GM12872 (cell line): ENCODE measurements at regions not wholly inside any gene's neighbourhood (a gene's known extent, or its start where the extent isn't known, plus 50 kb on each side); places are given as distances from the start of the nearest gene placed in this dataset.

Source experiments
- CTCF ChIP-seq: IDR thresholded peaks from 3 replicates; pipeline ENCODE4 v1.5.1; 2011; ENCODE audit warnings: low read depth, mild to moderate bottlenecking, low read length, moderate library complexity; ENCODE audit not compliant: insufficient read depth

DNA sequence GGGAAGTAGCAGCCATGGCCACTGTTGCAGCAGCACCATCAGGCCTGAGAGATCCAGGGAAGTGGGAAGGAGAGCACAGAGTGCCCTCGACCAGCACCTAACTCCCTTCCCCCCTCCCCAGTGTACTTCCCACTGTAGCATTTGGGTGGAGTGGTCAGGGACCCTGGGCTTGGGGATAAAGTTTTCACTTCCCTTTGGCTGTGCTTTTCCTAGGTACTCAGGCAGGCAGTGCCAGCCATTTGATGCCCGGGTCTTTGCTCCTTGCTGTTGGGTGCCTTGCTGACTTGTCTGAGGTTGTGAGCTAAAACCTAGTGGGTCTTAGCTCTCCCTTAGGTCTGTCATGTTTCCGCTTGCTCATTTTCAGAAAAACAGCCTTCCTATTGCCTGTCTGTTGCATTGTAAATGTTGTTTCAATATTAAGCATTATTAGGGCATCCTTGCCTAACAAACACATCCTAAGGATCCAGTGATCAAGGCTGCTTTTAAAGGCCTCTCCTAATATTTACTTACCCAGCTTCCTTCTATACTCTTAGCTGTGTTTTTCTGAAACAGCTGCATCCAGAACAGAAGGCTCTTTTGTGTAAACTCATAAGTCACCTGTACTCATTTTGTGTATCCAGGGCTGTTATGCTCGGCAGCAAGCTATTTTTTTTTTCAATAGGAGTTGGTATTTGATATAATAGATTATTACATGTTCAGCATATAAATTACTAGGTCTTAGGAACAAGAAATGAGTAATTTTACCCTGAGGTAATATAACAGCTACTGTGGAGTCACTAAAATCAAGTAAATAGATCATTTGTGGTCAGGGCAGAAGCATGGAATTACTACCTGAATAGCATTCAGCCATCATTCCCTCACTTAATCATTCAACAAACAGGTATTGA is 418.6 kb upstream of the PROX1 start:
- TF ChIP-seq CTCF, result no peak

DNA sequence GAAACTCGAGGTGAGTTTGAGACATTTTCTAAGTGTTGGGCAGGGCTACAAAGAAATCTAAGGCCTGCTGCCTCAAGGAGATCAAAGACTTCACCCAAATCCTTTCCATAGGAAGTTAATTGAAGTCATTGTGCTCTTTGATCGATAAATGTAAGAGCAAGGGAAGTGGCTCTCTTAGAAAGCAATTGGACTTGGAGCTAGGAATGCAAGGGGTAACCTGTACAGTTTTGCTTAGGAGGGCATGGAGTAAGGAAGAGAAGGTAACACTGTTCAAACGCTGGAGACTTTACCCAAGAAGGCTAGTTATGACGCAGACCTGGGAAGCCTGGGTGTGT is 418.0 kb upstream of the PROX1 start:
- no peak for TF ChIP-seq CTCF

DNA sequence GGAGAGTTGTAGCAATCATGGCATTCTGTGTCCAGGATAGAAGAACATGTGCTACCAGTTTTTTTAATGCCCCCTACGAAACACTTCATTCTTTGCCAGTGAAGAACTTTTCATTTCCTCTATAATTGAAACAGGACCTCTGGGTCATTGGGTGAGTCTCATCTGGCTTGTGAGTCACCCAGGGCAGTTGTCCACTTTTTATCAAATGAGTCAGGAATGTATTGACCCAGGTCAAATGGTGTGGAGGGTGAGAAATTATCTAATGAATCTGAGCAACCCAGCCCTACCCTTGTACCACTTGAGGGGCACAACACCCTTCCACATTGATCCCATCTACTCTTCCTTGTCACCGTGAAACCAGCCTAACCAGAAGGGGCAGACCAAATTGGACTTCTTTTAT is 417.3 kb upstream of the PROX1 start:
- TF ChIP-seq CTCF, result no peak

- no peak for TF ChIP-seq CTCF
These were observed 416.4 kb upstream of the PROX1 start for GRCh38 chr1:213571419-213571818.

DNA sequence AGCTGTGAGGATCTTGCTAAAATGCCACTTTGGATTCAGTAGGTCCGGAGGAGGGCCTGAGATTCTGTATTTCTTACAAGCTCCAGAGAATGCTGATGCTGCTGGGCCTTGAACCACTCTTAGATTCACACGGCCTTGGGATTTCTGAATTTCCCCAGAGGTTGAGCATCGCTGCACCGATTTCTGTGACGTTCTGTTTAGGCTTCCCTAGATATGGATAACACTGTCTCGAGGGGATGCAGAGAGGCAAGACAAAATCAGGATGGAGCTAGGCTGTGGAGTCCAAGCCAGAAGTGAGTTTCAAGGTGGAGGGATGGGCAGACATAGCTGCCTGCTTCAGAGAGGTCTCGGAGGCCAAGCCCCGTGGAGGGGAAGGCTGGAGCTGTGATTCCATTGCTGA is 415.9 kb upstream of the PROX1 start:
- TF ChIP-seq CTCF, result no peak

GRCh38 chr1:213572912-213573647 is 414.7 kb upstream of the PROX1 start:
- no peak for TF ChIP-seq CTCF

- no peak for TF ChIP-seq CTCF
These were observed 414.1 kb upstream of the PROX1 start for GRCh38 chr1:213573648-213574009.
